Spinal cord (tissue), 9 donors: ENCODE measurements at regions not wholly inside any gene's neighbourhood (a gene's known extent, or its start where the extent isn't known, plus 50 kb on each side); places are given as distances from the start of the nearest gene placed in this dataset.

ENCODE experiments used
- DNase-seq, 6 donors: peaks; one replicate each; pipeline versions ENCODE4 v3.0.0 to v3.0.0-alpha.2; 2013 to 2015; ENCODE audit warnings: low spot score in 6 of 6, low read depth in 4 of 6
- H3K27ac ChIP-seq: one replicate; pipeline ENCODE4 v1.5.1; 2013; ENCODE audit warnings: low read depth, low read length, control low read depth
- H3K27me3 ChIP-seq: one replicate; pipeline ENCODE4 v1.6.1; 2013; ENCODE audit warnings: low read length; ENCODE audit not compliant: control insufficient read depth, insufficient read depth
- H3K36me3 ChIP-seq: one replicate; pipeline ENCODE4 v1.6.1; 2013; ENCODE audit warnings: low read length; ENCODE audit not compliant: control insufficient read depth, insufficient read depth
- H3K4me1 ChIP-seq: one replicate; pipeline ENCODE4 v1.6.1; 2013; ENCODE audit warnings: low read length; ENCODE audit not compliant: control insufficient read depth, insufficient read depth
- H3K4me3 ChIP-seq: one replicate; pipeline ENCODE4 v1.5.1; 2013; ENCODE audit warnings: low read depth, low read length, control low read depth
- H3K9me3 ChIP-seq: one replicate; pipeline ENCODE4 v1.6.1; 2013; ENCODE audit warnings: low read length; ENCODE audit not compliant: control insufficient read depth, insufficient read depth
- WGBS: methylation state at CpG from one replicate; pipeline ENCODE4 v1.1.5; 2013; ENCODE audit warnings: missing lambda C conversion rate; ENCODE audit not compliant: insufficient coverage; 5-methylcytosine and 5-hydroxymethylcytosine counted together
- donor health status: healthy.

DNA sequence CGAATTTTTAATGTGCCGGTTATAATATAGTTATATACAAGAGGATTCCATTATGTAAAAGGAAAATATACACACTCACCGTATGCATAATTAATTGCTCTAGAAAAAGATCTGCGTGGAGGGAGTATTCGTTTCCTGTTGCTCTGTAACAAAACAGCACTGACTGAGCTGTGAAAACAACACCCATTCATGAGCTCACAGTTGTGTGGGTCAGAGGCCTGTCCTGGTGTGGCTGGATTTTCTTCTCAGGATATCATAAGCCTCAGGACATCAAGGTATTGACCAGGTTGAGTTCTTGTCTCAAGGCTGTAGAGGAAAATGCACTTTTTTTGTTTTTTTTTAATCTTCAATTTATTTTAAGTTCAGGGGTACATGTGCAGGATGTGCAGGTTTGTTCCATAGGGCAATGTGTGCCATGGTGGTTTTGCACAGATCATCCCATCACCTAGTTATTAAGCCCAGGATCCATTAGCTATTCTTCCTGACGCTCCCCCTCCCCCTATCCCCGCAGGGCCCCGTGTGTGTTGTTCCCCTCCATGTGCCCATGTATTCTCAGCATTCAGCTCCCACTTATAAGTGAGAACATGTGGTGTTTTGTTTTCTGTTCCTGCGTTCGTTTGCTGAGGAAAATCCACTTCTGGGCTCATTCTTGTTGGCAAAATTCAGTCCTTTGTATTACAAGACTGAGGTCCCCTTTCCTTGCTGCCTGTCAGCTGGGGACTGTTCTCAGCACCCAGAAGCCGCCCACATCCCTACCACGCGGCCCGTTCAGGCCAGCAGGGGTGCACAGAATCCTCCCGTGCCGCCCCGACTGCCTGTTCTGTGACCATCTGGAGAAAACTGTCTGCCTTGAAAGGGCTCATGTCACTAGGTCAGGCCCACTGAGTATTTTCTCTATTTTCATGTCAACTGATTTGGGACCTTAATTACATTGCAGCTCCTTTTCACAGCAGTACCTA lies 87.4 kb upstream of the ERRFI1 start:
- H3K27ac ChIP-seq, result peak overlapping the region; percentile 73
- DNase-seq, result peak in 2 of 6 donors; percentile 34 to 42
- no peaks in the 10 kb centered on the region for H3K36me3 ChIP-seq
- H3K4me3 ChIP-seq, result no peak overlapping the region
- 29% methylated on average over 10 of the region's 17 CpGs for WGBS
- H3K9me3 ChIP-seq, result no peaks in the 10 kb centered on the region
- H3K4me1 ChIP-seq, result peaks cover 13% of the 10 kb centered on the region
- H3K27me3 ChIP-seq, result no peaks in the 10 kb centered on the region

DNA sequence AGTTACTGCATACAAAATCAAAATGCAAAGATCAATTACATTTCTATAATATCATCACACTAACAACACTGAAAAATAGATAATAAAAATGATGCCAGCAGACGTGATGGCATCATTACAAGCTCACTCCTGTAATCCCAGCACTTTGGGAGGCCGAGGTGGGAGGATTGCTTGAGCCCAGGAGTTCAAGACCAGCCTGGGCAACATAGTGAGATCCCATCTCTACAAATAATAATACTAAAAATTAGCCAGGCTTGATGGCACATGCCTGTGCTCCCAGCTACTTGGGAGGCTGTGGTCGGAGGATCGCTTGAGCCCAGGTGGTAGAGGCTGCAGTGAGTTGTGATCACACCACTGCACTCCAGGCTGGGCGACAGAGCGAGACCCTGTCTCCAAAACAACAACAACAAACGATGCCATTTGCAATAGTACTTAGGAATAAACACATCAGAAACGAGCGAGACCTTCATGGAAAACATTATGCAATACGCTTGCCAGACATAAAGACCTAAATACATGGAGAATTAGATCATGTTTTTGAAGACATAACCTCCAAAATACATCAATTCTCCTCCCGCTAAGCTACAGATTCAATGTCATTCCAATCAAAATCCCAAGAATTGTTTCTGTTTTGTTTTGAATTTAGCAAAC lies 86.6 kb upstream of the ERRFI1 start:
- WGBS, result 67% methylated on average over 4 of the region's 11 CpGs
- no peaks in the 10 kb centered on the region for H3K9me3 ChIP-seq
- H3K4me3 ChIP-seq, result no peak overlapping the region
- H3K27ac ChIP-seq, result peak overlapping the region; percentile 4
- peaks cover 13% of the 10 kb centered on the region for H3K4me1 ChIP-seq
- no peaks in the 10 kb centered on the region for H3K27me3 ChIP-seq
- no peaks in the 10 kb centered on the region for H3K36me3 ChIP-seq
- no peak for DNase-seq

DNA sequence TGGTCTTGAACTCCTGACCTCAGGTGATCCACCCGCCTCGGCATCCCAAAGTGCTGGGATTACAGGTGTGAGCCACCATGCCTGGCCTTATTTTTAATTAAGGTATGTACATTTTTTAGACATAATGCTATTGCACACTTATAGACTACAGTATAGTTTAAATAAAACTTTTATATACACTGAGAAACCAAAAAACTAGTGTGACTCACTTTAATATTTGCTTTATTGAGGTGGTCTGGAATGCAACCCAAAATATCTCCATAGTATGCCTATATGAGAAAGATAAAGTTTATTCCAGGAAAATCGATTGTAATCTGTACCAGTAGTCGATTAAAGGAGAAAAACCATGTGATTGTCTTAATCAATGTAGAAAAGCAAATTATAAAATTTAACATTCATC lies 85.5 kb upstream of the ERRFI1 start:
- H3K4me1 ChIP-seq, result peaks cover 9% of the 10 kb centered on the region
- H3K27ac ChIP-seq, result no peak overlapping the region
- H3K4me3 ChIP-seq, result no peak overlapping the region
- WGBS, result no CpG with 5 or more reads among the region's 4 CpGs
- no peaks in the 10 kb centered on the region for H3K9me3 ChIP-seq
- H3K27me3 ChIP-seq, result no peaks in the 10 kb centered on the region
- H3K36me3 ChIP-seq, result no peaks in the 10 kb centered on the region
- no peak for DNase-seq

DNA sequence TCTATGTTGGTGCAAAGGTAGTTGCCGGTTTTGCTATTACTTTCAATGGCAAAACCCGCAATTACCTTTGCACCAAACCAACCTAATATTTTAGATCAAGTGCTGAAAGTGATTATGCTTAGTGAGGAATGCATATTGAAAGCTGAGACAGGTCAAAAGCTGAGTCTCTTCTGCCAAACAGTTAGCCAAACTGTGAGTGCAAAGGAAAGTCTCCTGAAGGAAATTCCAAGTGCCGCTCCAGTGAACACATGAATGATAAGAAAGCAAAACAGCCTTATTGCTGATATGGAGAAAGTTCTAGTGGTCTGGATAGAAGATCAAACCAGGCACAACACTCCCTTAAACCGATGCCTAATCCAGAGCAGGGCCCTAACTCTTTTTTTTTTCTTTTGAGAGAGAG lies 83.1 kb upstream of the ERRFI1 start:
- WGBS, result 90% methylated on average over 2 of the region's 4 CpGs
- Histone ChIP-seq H3K9me3 (no peaks in the 10 kb centered on the region), H3K4me3 (no peak overlapping the region), H3K36me3 (no peaks in the 10 kb centered on the region), H3K27ac (no peak overlapping the region), H3K27me3 (no peaks in the 10 kb centered on the region), H3K4me1 (peaks cover 5% of the 10 kb centered on the region)
- DNase-seq, result no peak

DNA sequence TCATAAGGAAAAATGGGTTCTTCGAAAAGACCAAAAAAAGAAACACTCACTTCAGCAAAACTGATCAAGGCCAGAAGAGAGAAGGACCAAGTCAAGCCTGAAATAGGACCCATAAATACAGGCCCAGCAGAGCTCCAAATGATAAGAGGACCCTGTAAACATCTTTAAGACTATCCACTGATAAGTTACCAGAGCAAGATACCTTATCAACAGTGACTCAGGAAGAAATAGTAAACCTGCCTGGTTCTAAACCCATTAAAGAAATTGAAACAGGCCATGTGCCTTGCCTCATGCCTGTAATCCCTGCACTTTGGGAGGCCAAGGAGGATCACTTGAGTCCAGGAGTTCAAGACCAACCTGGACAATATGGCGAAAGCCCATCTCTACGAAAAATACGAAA lies 81.8 kb upstream of the ERRFI1 start:
- H3K36me3 ChIP-seq, result no peaks in the 10 kb centered on the region
- no peak for DNase-seq
- 100% methylated on average over 3 of the region's 4 CpGs for WGBS
- H3K27me3 ChIP-seq, result no peaks in the 10 kb centered on the region
- H3K4me1 ChIP-seq, result no peaks in the 10 kb centered on the region
- H3K4me3 ChIP-seq, result no peak overlapping the region
- H3K27ac ChIP-seq, result no peak overlapping the region
- H3K9me3 ChIP-seq, result no peaks in the 10 kb centered on the region

DNA sequence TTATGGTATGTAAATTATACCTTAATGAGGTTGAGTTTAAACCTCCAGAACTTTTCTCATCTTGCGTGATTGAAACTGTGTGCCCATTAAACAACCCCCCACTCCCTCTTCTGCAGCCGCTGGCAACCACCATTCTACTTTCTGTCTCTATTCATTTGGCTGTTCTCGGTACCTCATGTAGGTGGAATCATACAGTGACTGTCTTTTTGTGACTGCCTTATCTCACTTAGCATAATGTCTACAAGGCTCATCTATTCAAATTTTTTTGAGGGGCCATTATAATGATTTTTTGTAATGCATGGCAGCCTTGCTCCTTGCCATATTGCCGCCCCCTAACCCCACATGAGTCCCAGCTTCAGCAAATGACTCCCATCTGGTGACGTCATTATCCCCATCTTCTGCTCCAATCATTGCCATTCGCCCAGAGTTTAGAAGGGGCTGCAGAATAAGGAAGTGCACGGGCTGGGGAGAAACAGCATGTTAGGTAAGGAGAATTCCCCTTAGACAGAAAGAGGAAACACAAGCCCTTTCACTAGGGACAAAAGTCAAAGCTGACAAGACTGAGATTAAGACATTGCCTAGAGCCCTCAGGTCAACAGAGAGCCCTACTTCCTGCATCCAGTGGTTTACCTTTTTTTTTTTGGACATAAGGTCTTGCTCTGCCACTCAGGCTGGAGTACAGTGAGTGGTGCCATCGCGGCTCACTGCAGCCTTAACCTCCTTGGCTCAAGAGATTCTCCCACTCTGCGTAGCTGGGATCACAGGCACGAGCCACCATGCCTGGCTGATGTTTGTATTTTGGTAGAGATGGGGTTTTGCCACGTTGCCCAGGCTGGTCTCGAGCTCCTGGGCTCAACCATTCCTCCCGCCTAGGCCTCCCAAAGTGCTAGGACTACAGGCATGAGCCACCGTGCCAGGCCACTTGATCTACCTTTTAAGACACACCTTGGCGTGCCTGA lies 78.4 kb upstream of the ERRFI1 start:
- Histone ChIP-seq H3K4me3 (no peak overlapping the region), H3K36me3 (no peaks in the 10 kb centered on the region), H3K27ac (no peak overlapping the region), H3K9me3 (no peaks in the 10 kb centered on the region), H3K27me3 (no peaks in the 10 kb centered on the region), H3K4me1 (no peaks in the 10 kb centered on the region)
- 87% methylated on average over 8 of the region's 16 CpGs for WGBS
- DNase-seq, result no peak

DNA sequence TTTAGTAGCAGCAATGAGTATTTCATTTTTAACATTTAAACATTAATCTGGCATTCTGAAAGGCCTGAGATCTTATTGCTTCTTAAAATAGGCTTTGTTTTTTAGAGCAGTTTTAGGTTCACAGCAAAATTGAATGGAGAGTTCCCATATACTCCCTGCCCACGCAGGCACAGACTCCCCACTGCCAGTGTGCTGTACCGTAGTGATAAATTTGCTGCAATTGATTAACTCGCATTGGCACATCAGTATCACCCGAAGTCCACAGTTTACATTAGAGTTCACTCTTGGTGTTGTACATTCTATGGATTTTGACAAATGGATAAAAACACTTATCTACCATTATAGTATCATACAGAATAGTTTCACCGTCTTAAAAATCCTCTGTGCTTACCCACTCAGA lies 71.8 kb upstream of the ERRFI1 start:
- WGBS, result no CpG with 5 or more reads among the region's 5 CpGs
- H3K36me3 ChIP-seq, result no peaks in the 10 kb centered on the region
- H3K4me3 ChIP-seq, result no peak overlapping the region
- H3K27ac ChIP-seq, result no peak overlapping the region
- DNase-seq, result no peak
- H3K4me1 ChIP-seq, result no peaks in the 10 kb centered on the region
- H3K27me3 ChIP-seq, result no peaks in the 10 kb centered on the region
- H3K9me3 ChIP-seq, result no peaks in the 10 kb centered on the region

DNA sequence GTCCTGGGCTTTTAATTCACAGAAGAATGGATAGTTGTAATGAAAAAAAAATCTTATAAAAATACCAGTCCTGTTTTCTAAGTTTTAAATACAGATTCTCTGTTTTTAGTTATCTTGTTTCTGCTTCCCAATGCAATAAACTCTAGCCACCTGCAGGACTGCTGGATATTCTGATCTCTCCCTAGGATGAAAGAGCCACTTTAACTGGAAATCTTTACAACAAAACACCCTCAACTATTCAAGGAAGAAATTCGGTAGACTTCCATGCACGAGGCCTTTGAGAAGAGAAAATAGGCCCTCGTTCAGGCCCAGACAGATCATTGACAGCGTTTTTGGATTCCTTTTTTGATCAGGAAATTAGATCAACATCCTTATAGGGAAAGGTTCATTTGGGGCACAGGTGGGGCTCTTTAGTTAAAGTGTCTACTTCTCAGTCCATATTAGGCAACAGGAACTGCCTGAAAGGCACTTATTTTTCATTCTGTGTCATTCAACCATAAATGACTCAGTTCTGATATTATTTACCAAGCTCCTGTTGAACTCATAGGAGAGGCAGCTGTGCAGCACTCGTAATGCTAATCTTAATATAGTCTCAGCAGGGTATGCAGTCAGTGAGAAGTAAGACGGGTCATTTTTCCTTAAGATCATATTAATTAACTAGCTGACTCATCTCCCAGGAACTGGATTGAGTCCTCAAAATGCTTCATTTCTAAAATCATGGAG lies 71.1 kb upstream of the ERRFI1 start:
- no peak for DNase-seq
- H3K27me3 ChIP-seq, result no peaks in the 10 kb centered on the region
- H3K36me3 ChIP-seq, result no peaks in the 10 kb centered on the region
- H3K9me3 ChIP-seq, result no peaks in the 10 kb centered on the region
- no peak overlapping the region for H3K4me3 ChIP-seq
- no peaks in the 10 kb centered on the region for H3K4me1 ChIP-seq
- H3K27ac ChIP-seq, result no peak overlapping the region
- WGBS, result no CpG with 5 or more reads among the region's 6 CpGs
